Caco-2 (cell line): ENCODE measurements at regions not wholly inside any gene's neighbourhood (a gene's known extent, or its start where the extent isn't known, plus 50 kb on each side); places are given as distances from the start of the nearest gene placed in this dataset.

Source experiments
- BruUV-seq: library from RNA; stranded (reverse); fragments of 400-500 nt; replicated peaks from 2 replicates; lab custom pipeline; 2021; lab: Mats Ljungman, UMichigan
- CTCF ChIA-PET: fragments of 300-600 bp; sonication (Branson Sonifier 250); formaldehyde crosslinking; loops from one replicate; lab custom pipeline; 2022; ENCODE audit warnings: antibody characterized with exemption; lab: Charles Lee
- POLR2A ChIA-PET: fragments of 300-600 bp; sonication (Branson Sonifier 250); formaldehyde crosslinking; loops from one replicate; lab custom pipeline; 2022; ENCODE audit warnings: antibody characterized with exemption; lab: Charles Lee
- DNase-seq, 2 experiments: peaks; one replicate each; pipeline versions ENCODE4 v3.0.0 to v3.0.0-alpha.2; 2020 to 2022
- H3K27me3 ChIP-seq: replicated peaks from 2 replicates; pipeline ENCODE4 v1.6.0; 2011; ENCODE audit warnings: low read length; ENCODE audit not compliant: control insufficient read depth, insufficient read depth
- H3K36me3 ChIP-seq: 2 replicates; pipeline ENCODE4 v1.5.1; 2011; ENCODE audit warnings: low read length; ENCODE audit not compliant: control insufficient read depth, insufficient read depth
- H3K4me1 ChIP-seq: fragments of 250-450 bp; sonication (Bioruptor Pico); 2 replicates; pipeline ENCODE4 v1.5.1; 2020; ENCODE audit warnings: mild to moderate bottlenecking
- H3K4me3 ChIP-seq: 2 replicates; pipeline ENCODE4 v1.5.1; 2011; ENCODE audit warnings: low read depth, mild to moderate bottlenecking, control low read depth, low read length
- H3K9me3 ChIP-seq: fragments of 250-450 bp; sonication (Bioruptor Pico); 2 replicates; pipeline ENCODE4 v1.5.1; 2020; ENCODE audit warnings: mild to moderate bottlenecking, moderate library complexity
- H3K27ac Mint-ChIP-seq: one replicate; pipeline ENCODE4 v1.8.0; 2022; ENCODE audit warnings: mixed read lengths; ENCODE audit not compliant: unreplicated experiment
- H3K27me3 Mint-ChIP-seq: one replicate; pipeline ENCODE4 v1.8.0; 2022; ENCODE audit warnings: mixed read lengths; ENCODE audit not compliant: insufficient read depth, unreplicated experiment
- H3K36me3 Mint-ChIP-seq: one replicate; pipeline ENCODE4 v1.8.0; 2022; ENCODE audit warnings: mild to moderate bottlenecking, mixed read lengths; ENCODE audit not compliant: insufficient read depth, unreplicated experiment
- H3K4me1 Mint-ChIP-seq: one replicate; pipeline ENCODE4 v1.8.0; 2022; ENCODE audit warnings: low read depth, mixed read lengths; ENCODE audit not compliant: unreplicated experiment
- H3K4me3 Mint-ChIP-seq: one replicate; pipeline ENCODE4 v1.8.0; 2022; ENCODE audit warnings: mild to moderate bottlenecking, moderate library complexity, mixed read lengths; ENCODE audit not compliant: unreplicated experiment
- H3K9me3 Mint-ChIP-seq: one replicate; pipeline ENCODE4 v1.8.0; 2022; ENCODE audit warnings: mixed read lengths; ENCODE audit not compliant: unreplicated experiment
- CTCF ChIP-seq, 2 experiments: fragments of 200-600 bp in 1 of 2; IDR thresholded peaks; 1 replicate in 1 of 2; 2 replicates in 1 of 2; pipeline versions ENCODE4 v1.5.1 to v1.8.0; 2011 to 2022; ENCODE audit warnings: antibody characterized with exemption in 1 of 2, control low read depth in 1 of 2, inconsistent platforms in 1 of 2, low read depth in 1 of 2, low read length in 1 of 2, mild to moderate bottlenecking in 1 of 2, moderate library complexity in 1 of 2; ENCODE audit not compliant: insufficient read depth in 1 of 2, severe bottlenecking in 1 of 2, unreplicated experiment in 1 of 2
- intact Hi-C: fragments of 100-400 bp; cut with micrococcal nuclease; formaldehyde crosslinking; loops from one replicate; pipeline ENCODE4 v1.10.0; 2022; ENCODE audit not compliant: unreplicated experiment

GRCh38 chr9:26263478-26263877 is 585.2 kb upstream of the TUSC1 start:
- H3K27ac Mint-ChIP-seq: no peak overlapping the region

GRCh38 chr9:26262421-26263107 is 584.3 kb upstream of the TUSC1 start:
- Mint-ChIP-seq H3K4me1 (peaks cover 9% of the 10 kb centered on the region), H3K36me3 (peaks cover 6% of the 10 kb centered on the region), H3K27ac (no peak overlapping the region), H3K9me3 (no peaks in the 10 kb centered on the region), H3K4me3 (no peak overlapping the region), H3K27me3 (no peaks in the 10 kb centered on the region)
- no peak for TF ChIP-seq CTCF (IDR thresholded peaks at IDR 0.05; ENCODE audit: insufficient read depth in 1 of 2, low read depth in 1 of 2, low read length in 1 of 2, severe bottlenecking in 1 of 2, unreplicated experiment in 1 of 2)
- CTCF ChIA-PET: no interaction called here
- no peak overlapping the region for H3K4me3 ChIP-seq
- H3K27me3 ChIP-seq: no peaks in the 10 kb centered on the region
- no peaks in the 10 kb centered on the region for H3K9me3 ChIP-seq
- POLR2A ChIA-PET: no interaction called here
- H3K4me1 ChIP-seq: peaks cover 5% of the 10 kb centered on the region
- intact Hi-C loops: no loop called here
- BruUV-seq: no TSS peak
- no peak for DNase-seq
- no peaks in the 10 kb centered on the region for H3K36me3 ChIP-seq

More at GRCh38 chr9:26263478-26263877, 585.2 kb upstream of the TUSC1 start:
- ChIA-PET CTCF (no interaction called here), POLR2A (no interaction called here)
- H3K4me1 ChIP-seq: peaks cover 5% of the 10 kb centered on the region
- Mint-ChIP-seq H3K36me3 (peaks cover 6% of the 10 kb centered on the region), H3K27me3 (no peaks in the 10 kb centered on the region), H3K4me1 (peaks cover 9% of the 10 kb centered on the region), H3K9me3 (no peaks in the 10 kb centered on the region), H3K4me3 (no peak overlapping the region)
- no peak for TF ChIP-seq CTCF (IDR thresholded peaks at IDR 0.05; ENCODE audit: insufficient read depth in 1 of 2, low read depth in 1 of 2, low read length in 1 of 2, severe bottlenecking in 1 of 2, unreplicated experiment in 1 of 2)
- no peak overlapping the region for H3K4me3 ChIP-seq
- H3K27me3 ChIP-seq: no peaks in the 10 kb centered on the region
- H3K36me3 ChIP-seq: no peaks in the 10 kb centered on the region
- DNase-seq: no peak
- BruUV-seq: no TSS peak
- intact Hi-C loops: no loop called here
- no peaks in the 10 kb centered on the region for H3K9me3 ChIP-seq

GRCh38 chr9:26261503-26262330 is 583.5 kb upstream of the TUSC1 start:
- Mint-ChIP-seq H3K27me3 (no peaks in the 10 kb centered on the region), H3K9me3 (no peaks in the 10 kb centered on the region), H3K4me1 (peaks cover 9% of the 10 kb centered on the region), H3K4me3 (peak overlapping the region; percentile 56), H3K36me3 (peaks cover 6% of the 10 kb centered on the region), H3K27ac (peak overlapping the region; percentile 92)
- Histone ChIP-seq H3K9me3 (no peaks in the 10 kb centered on the region), H3K4me3 (no peak overlapping the region), H3K36me3 (no peaks in the 10 kb centered on the region), H3K4me1 (peaks cover 5% of the 10 kb centered on the region), H3K27me3 (no peaks in the 10 kb centered on the region)
- no TSS peak for BruUV-seq
- intact Hi-C loops: no loop called here
- ChIA-PET CTCF (interaction anchor here (0.6 kb wide), 1 partner anchor 263 kb away, joined by 3 read pairs; no protein-coding TSS in a partner anchor), POLR2A (no interaction called here)
- no peak for TF ChIP-seq CTCF (IDR thresholded peaks at IDR 0.05; ENCODE audit: insufficient read depth in 1 of 2, low read depth in 1 of 2, low read length in 1 of 2, severe bottlenecking in 1 of 2, unreplicated experiment in 1 of 2)
- DNase-seq: peak; percentile 8 to 39
